GM19193 (cell line): ENCODE measurements at regions not wholly inside any gene's neighbourhood (a gene's known extent, or its start where the extent isn't known, plus 50 kb on each side); places are given as distances from the start of the nearest gene placed in this dataset.

ENCODE experiments used
- POLR2A ChIP-seq: IDR thresholded peaks from 4 replicates; pipeline ENCODE4 v1.6.1; 2011; ENCODE audit not compliant: insufficient read depth, insufficient read length; ENCODE audit errors: extremely low read depth

- no peak for TF ChIP-seq POLR2A
Measured at GRCh38 chr6:167643223-167643622, 183.5 kb upstream of the AFDN start.

DNA sequence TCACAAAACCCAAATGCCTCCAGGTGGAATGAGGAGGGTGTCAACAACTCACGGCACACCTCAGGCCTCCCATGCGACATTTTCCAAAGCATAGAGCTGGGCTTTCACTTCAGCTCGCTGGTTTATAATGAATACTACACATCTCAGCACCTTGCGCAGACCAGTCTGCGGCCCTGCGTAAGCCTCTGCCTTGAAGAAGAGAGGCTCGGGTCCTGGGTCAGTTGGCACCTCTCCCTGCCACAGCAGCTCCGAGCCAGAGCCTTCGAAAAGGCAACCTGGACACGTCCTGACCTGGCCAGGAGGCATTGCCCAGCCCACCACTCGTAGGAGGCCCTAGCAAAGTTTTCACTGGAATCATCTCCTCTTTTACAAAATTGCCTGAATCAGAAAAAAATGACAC lies 183.0 kb upstream of the AFDN start:
- no peak for TF ChIP-seq POLR2A

DNA sequence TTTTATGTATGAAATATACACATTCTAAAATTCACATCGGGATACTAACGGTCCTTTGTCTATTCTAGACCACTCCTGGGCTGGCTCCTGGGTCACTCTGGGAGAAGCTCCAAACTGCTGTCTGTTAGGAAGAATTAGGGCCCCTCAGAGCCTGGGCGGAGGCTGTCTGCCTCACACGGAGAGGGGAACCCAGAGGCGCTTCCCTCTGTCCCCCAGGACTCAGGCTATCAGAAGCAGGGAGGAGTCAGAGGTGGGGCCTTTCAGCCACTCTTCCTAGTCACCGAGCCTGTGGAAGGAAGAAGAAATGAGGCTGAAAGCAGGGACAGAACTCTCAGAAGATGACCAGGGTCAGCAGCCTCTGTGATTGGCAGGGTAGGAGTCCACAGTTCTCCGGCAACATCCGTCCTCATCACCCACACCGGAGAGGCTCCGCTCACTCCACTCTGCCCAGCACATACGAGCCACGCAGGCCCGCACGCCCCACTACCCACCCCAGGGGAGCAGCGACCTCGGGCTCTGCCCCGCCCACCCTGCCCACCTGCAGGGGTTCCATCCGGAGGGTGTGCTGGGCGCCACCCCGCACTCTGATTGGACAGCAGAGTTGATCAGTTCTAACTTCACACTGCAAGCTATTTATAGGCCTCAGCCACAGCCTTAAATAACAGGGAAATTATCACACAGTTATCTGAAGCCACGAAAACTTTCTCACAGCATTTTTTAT lies 182.1 kb upstream of the AFDN start:
- no peak for TF ChIP-seq POLR2A

- TF ChIP-seq POLR2A, result no peak
Measured at GRCh38 chr6:167645368-167645767, 181.3 kb upstream of the AFDN start.

- TF ChIP-seq POLR2A, result no peak
Measured at GRCh38 chr6:167647306-167647705, 179.4 kb upstream of the AFDN start.

GRCh38 chr6:167647737-167648470 lies 178.8 kb upstream of the AFDN start:
- TF ChIP-seq POLR2A, result no peak

GRCh38 chr6:167648501-167649278 lies 178.0 kb upstream of the AFDN start:
- no peak for TF ChIP-seq POLR2A

DNA sequence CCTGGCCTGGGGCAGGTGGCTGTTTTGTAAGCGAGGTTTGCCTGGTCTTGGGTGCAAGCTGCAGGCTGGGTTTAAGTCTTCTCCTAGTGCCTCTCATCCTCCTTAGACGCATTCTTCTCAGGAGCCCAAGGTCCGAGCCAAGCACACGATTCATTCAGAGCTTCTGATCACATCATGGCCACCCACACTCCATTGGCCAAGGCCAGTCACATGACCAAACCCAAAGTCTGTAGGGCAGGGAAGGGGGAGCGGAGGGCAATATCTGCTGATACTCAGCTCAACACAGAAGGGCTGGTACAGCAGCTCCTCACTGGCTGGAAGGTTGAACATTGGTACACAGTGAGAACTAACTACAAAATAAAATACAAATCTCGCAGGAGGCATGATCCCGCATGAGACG lies 177.2 kb upstream of the AFDN start:
- TF ChIP-seq POLR2A, result no peak

GRCh38 chr6:167650730-167651317 lies 175.9 kb upstream of the AFDN start:
- TF ChIP-seq POLR2A, result no peak

- TF ChIP-seq POLR2A, result no peak
Measured at GRCh38 chr6:167651318-167652041, 175.2 kb upstream of the AFDN start.

- TF ChIP-seq POLR2A, result no peak
Measured at GRCh38 chr6:167652042-167652700, 174.5 kb upstream of the AFDN start.

- no peak for TF ChIP-seq POLR2A
Measured at GRCh38 chr6:167652701-167653095, 174.0 kb upstream of the AFDN start.

- TF ChIP-seq POLR2A, result no peak
Measured at GRCh38 chr6:167653561-167653960, 173.2 kb upstream of the AFDN start.

DNA sequence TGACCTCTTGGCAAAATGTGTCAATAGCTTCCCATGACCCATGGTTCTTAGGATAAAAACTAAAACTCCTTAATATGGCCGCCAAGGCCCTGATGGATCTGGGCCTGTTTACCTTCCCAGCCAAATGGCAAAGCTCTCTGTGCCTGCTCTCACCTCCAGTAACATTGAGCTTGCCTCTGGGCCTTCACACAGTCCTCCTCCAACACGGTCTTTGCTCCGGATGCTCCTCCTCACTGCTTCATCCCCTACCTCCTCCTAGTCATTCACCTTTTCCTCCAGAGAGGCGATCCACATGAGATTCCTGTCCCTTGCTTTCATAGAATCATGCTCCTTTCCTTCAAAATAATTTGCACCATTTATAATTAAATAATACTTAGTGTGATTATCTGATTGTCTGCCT lies 172.3 kb upstream of the AFDN start:
- no peak for TF ChIP-seq POLR2A
